Neural progenitor cell (in vitro differentiated cells): ENCODE measurements at regions not wholly inside any gene's neighbourhood (a gene's known extent, or its start where the extent isn't known, plus 50 kb on each side); places are given as distances from the start of the nearest gene placed in this dataset.

Experiments used
- CTCF ChIP-seq: fragments of 200-600 bp; sonication (generic); IDR thresholded peaks from 2 replicates; pipeline ENCODE4 v1.5.1; 2017; ENCODE audit warnings: antibody characterized with exemption, mild to moderate bottlenecking
- EZH2 ChIP-seq: fragments of 200-600 bp; sonication (generic); IDR thresholded peaks from 2 replicates; pipeline ENCODE4 v1.6.1; 2017; ENCODE audit warnings: antibody characterized with exemption, mild to moderate bottlenecking, moderate library complexity
- EZH2phosphoT487 ChIP-seq: fragments of 200-600 bp; sonication (generic); IDR thresholded peaks from 2 replicates; pipeline ENCODE4 v1.6.1; 2017; ENCODE audit warnings: antibody characterized with exemption

- TF ChIP-seq CTCF (no peak), EZH2 (no peak), EZH2phosphoT487 (no peak)
Measured at GRCh38 chr7:17564678-17565212, 266.3 kb downstream of the AHR start.
